PC-3 (cell line): ENCODE measurements at regions not wholly inside any gene's neighbourhood (a gene's known extent, or its start where the extent isn't known, plus 50 kb on each side); places are given as distances from the start of the nearest gene placed in this dataset.

Experiments used
- EZH2 ChIP-seq: fragments of 300-600 bp; sonication (generic); IDR thresholded peaks from one replicate; pipeline ENCODE4 v1.6.1; 2017; ENCODE audit warnings: antibody characterized with exemption, mild to moderate bottlenecking, low read length; ENCODE audit not compliant: unreplicated experiment
- EZH2phosphoT487 ChIP-seq: fragments of 300-600 bp; sonication (generic); IDR thresholded peaks from 2 replicates; pipeline ENCODE4 v1.6.1; 2018; ENCODE audit warnings: mild to moderate bottlenecking, antibody characterized with exemption, low read length, borderline replicate concordance
- TF ChIP-seq, protein P1 (sequence below): fragments of 300-600 bp; sonication (generic); conservative IDR thresholded peaks from 2 replicates; pipeline ENCODE4 v1.5.1; 2017; ENCODE audit warnings: antibody characterized with exemption, low read depth, mild to moderate bottlenecking, low read length

DNA sequence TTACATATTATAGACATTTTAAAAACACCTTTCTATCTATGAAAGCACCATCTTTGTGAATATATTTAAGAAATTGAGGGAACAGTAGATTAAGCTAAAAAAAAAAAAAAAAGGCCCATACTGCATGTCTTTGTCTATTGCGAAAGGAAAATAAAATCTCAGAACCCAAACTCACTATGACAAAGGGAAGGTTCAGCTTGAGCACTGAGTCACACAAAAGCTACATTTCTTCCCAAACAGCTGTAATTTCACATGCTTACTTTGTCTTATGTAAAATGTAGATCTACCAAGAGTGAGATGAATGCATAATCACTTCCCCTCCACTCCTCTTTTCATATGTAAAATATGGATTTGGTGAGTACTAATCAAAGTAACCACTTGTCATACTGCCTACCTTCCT, 640.1 kb upstream of the KLF12 start:
- TF ChIP-seq, protein P1, sequence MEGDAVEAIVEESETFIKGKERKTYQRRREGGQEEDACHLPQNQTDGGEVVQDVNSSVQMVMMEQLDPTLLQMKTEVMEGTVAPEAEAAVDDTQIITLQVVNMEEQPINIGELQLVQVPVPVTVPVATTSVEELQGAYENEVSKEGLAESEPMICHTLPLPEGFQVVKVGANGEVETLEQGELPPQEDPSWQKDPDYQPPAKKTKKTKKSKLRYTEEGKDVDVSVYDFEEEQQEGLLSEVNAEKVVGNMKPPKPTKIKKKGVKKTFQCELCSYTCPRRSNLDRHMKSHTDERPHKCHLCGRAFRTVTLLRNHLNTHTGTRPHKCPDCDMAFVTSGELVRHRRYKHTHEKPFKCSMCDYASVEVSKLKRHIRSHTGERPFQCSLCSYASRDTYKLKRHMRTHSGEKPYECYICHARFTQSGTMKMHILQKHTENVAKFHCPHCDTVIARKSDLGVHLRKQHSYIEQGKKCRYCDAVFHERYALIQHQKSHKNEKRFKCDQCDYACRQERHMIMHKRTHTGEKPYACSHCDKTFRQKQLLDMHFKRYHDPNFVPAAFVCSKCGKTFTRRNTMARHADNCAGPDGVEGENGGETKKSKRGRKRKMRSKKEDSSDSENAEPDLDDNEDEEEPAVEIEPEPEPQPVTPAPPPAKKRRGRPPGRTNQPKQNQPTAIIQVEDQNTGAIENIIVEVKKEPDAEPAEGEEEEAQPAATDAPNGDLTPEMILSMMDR: no peak
- TF ChIP-seq EZH2phosphoT487 (no peak), EZH2 (no peak)
